GM21390 (cell line): ENCODE measurements at regions not wholly inside any gene's neighbourhood (a gene's known extent, or its start where the extent isn't known, plus 50 kb on each side); places are given as distances from the start of the nearest gene placed in this dataset.

ENCODE experiments used
- ATAC-seq: cut with Tn5 transposase; IDR thresholded peaks from one replicate; pipeline ENCODE4 v1.9.1; 2021; ENCODE audit not compliant: unreplicated experiment

GRCh38 chr7:113825832-113826231 lies 93.0 kb downstream of the PPP1R3A start:
- no peak for ATAC-seq

GRCh38 chr7:113824117-113824823 lies 94.5 kb downstream of the PPP1R3A start:
- no peak for ATAC-seq

GRCh38 chr7:113819474-113819873 lies 99.3 kb downstream of the PPP1R3A start:
- ATAC-seq: no peak

GRCh38 chr7:113816639-113817038 lies 102.2 kb downstream of the PPP1R3A start:
- no peak for ATAC-seq

- ATAC-seq: no peak
Observed at GRCh38 chr7:113813471-113813870, 105.3 kb downstream of the PPP1R3A start.

GRCh38 chr7:113812591-113813255 lies 106.1 kb downstream of the PPP1R3A start:
- no peak for ATAC-seq

- ATAC-seq: no peak
Observed at GRCh38 chr7:113810080-113810744, 108.6 kb downstream of the PPP1R3A start.

GRCh38 chr7:113809581-113809980 lies 109.2 kb downstream of the PPP1R3A start:
- no peak for ATAC-seq

- no peak for ATAC-seq
Observed at GRCh38 chr7:113806633-113807327, 112.0 kb downstream of the PPP1R3A start.

- no peak for ATAC-seq
Observed at GRCh38 chr7:113805976-113806375, 112.8 kb downstream of the PPP1R3A start.

- ATAC-seq: no peak
Observed at GRCh38 chr7:113804475-113805095, 114.2 kb downstream of the PPP1R3A start.

GRCh38 chr7:113801751-113802150 lies 117.1 kb downstream of the PPP1R3A start:
- no peak for ATAC-seq

- ATAC-seq: no peak
Observed at GRCh38 chr7:113800826-113801225, 118.0 kb downstream of the PPP1R3A start.

- ATAC-seq: peak; percentile 98
Observed at GRCh38 chr7:113799896-113800295, 118.9 kb downstream of the PPP1R3A start.

GRCh38 chr7:113797420-113798010 lies 121.3 kb downstream of the PPP1R3A start:
- ATAC-seq: no peak

- no peak for ATAC-seq
Observed at GRCh38 chr7:113796557-113796956, 122.3 kb downstream of the PPP1R3A start.

GRCh38 chr7:113794573-113794972 lies 124.2 kb downstream of the PPP1R3A start:
- no peak for ATAC-seq

GRCh38 chr7:113793171-113793570 lies 125.6 kb downstream of the PPP1R3A start:
- ATAC-seq: no peak

- no peak for ATAC-seq
Observed at GRCh38 chr7:113790025-113790424, 128.8 kb downstream of the PPP1R3A start.

GRCh38 chr7:113787106-113787505 lies 131.7 kb downstream of the PPP1R3A start:
- no peak for ATAC-seq

- ATAC-seq: no peak
Observed at GRCh38 chr7:113784956-113785355, 133.9 kb downstream of the PPP1R3A start.
